Adrenal gland (tissue), 5 donors: ENCODE measurements at regions not wholly inside any gene's neighbourhood (a gene's known extent, or its start where the extent isn't known, plus 50 kb on each side); places are given as distances from the start of the nearest gene placed in this dataset.

Source experiments
- POLR2A ChIP-seq, 2 donors: fragments of 450-650 bp; IDR thresholded peaks; one replicate each; pipeline ENCODE4 v1.6.1; 2017; ENCODE audit warnings: antibody characterized with exemption in 2 of 2, mild to moderate bottlenecking in 2 of 2, moderate library complexity in 1 of 2
- TF ChIP-seq, protein P1 (sequence below), 6 experiments: fragments of 450-650 bp in 4 of 6; fragments of 200-600 bp in 2 of 6; sonication (generic) in 1 of 6; IDR thresholded peaks; 1 replicate in 5 of 6; 2 replicates in 1 of 6; pipeline versions ENCODE4 v1.5.1 to v1.8.0; 2016 to 2021; ENCODE audit warnings: antibody characterized with exemption in 6 of 6, mild to moderate bottlenecking in 2 of 6, moderate library complexity in 1 of 6
- donor health status: DM: no; HTN: no; CAD: no.

DNA sequence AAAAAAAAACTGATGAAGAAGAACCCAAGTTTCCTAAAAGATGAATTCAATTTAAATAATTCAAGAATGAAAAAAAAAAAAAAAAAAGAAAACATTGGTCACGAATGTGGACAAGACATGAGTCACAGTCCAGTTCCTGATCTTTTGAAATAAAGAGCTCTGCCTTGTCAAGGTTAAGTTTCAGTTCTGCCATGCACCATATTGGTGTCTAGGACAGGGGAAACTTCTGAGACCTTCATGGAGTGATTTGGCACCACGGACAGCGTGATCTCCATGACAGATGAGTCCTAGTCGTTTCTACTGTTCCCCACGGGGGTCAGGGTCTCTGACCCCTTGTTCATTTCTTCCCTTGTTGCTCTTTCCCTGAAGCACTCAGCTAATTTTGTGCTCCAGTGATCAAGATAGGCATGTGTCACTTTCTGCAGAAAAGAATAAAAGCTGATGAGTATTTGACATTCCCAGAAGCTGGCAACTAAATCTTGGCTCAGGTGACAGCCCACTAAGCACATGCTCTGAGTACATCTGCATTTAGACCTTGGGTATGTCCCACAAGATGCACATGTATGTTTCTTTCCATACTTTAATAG is 1159.7 kb downstream of the BCL11B start:
- TF ChIP-seq, protein P1, sequence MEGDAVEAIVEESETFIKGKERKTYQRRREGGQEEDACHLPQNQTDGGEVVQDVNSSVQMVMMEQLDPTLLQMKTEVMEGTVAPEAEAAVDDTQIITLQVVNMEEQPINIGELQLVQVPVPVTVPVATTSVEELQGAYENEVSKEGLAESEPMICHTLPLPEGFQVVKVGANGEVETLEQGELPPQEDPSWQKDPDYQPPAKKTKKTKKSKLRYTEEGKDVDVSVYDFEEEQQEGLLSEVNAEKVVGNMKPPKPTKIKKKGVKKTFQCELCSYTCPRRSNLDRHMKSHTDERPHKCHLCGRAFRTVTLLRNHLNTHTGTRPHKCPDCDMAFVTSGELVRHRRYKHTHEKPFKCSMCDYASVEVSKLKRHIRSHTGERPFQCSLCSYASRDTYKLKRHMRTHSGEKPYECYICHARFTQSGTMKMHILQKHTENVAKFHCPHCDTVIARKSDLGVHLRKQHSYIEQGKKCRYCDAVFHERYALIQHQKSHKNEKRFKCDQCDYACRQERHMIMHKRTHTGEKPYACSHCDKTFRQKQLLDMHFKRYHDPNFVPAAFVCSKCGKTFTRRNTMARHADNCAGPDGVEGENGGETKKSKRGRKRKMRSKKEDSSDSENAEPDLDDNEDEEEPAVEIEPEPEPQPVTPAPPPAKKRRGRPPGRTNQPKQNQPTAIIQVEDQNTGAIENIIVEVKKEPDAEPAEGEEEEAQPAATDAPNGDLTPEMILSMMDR (IDR thresholded peaks at IDR 0.05) = no peak
- TF ChIP-seq POLR2A (IDR thresholded peaks at IDR 0.05) = no peak
